SK-N-MC (cell line): ENCODE measurements at regions not wholly inside any gene's neighbourhood (a gene's known extent, or its start where the extent isn't known, plus 50 kb on each side); places are given as distances from the start of the nearest gene placed in this dataset.
A peak's percentile ranks its signal among the peaks of the same experiment; 100 is the strongest.

ENCODE experiments used
- DNase-seq: peaks from one replicate; pipeline ENCODE4 v3.0.0-alpha.2; 2011; ENCODE audit warnings: low read depth, low spot score
- H3K27ac ChIP-seq: fragments of 200-600 bp; sonication (generic); 2 replicates; pipeline ENCODE4 v1.5.1; 2016; ENCODE audit warnings: mixed run types
- H3K36me3 ChIP-seq: fragments of 200-600 bp; sonication (generic); 2 replicates; pipeline ENCODE4 v1.6.1; 2017; ENCODE audit warnings: antibody characterized with exemption, low read length, mixed read lengths; ENCODE audit not compliant: insufficient read depth
- H3K4me3 ChIP-seq: fragments of 200-600 bp; sonication (generic); 2 replicates; pipeline ENCODE4 v1.5.1; 2016
- H3K9ac ChIP-seq: fragments of 200-600 bp; sonication (generic); 2 replicates; pipeline ENCODE4 v1.8.0; 2017; ENCODE audit warnings: mixed run types, mixed read lengths; ENCODE audit not compliant: insufficient read length
- H3K9me3 ChIP-seq: fragments of 200-600 bp; sonication (generic); 2 replicates; pipeline ENCODE4 v1.6.1; 2017; ENCODE audit warnings: low read depth, mild to moderate bottlenecking, antibody characterized with exemption, low read length, moderate library complexity, mixed read lengths
- EZH2 ChIP-seq: fragments of 200-600 bp; sonication (generic); IDR thresholded peaks from one replicate; pipeline ENCODE4 v1.6.1; 2017; ENCODE audit warnings: antibody characterized with exemption
- FOXP2 ChIP-seq: optimal IDR thresholded peaks from 2 replicates; pipeline ENCODE3; 2011; ENCODE audit warnings: mild to moderate bottlenecking, moderate library complexity; ENCODE audit not compliant: insufficient read depth; ENCODE audit errors: extremely low read length, control extremely low read depth
- POLR2AphosphoS5 ChIP-seq: IDR thresholded peaks from 2 replicates; pipeline ENCODE4 v1.6.1; 2012; ENCODE audit warnings: mild to moderate bottlenecking, low read depth, low read length, borderline replicate concordance

DNA sequence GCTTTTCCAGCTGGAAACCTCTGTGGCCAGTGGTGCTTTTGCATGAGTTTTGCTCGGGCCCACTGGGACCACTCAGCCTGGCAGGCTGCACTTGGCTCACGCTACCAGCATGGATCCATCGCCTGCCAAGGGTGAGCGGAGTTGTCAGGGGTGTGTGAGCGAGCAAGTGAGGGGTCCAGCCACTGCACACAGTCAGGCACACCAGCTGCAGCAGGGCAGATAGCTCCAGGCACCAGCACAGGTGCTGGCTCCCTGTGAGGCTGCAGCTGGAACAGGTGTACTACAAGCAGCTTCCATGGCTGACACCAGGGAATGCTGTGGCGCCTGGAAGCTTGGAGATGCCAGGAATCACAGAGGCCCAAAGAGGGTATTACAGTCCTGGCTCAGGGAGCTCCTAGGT, 391.2 kb upstream of the SGCD start:
- TF ChIP-seq EZH2 (no peak), FOXP2 (no peak), POLR2AphosphoS5 (no peak)
- no peak overlapping the region for H3K4me3 ChIP-seq
- H3K36me3 ChIP-seq, result no peaks in the 10 kb centered on the region
- DNase-seq, result no peak
- no peaks in the 10 kb centered on the region for H3K9me3 ChIP-seq
- H3K27ac ChIP-seq, result no peak overlapping the region
- no peak overlapping the region for H3K9ac ChIP-seq

DNA sequence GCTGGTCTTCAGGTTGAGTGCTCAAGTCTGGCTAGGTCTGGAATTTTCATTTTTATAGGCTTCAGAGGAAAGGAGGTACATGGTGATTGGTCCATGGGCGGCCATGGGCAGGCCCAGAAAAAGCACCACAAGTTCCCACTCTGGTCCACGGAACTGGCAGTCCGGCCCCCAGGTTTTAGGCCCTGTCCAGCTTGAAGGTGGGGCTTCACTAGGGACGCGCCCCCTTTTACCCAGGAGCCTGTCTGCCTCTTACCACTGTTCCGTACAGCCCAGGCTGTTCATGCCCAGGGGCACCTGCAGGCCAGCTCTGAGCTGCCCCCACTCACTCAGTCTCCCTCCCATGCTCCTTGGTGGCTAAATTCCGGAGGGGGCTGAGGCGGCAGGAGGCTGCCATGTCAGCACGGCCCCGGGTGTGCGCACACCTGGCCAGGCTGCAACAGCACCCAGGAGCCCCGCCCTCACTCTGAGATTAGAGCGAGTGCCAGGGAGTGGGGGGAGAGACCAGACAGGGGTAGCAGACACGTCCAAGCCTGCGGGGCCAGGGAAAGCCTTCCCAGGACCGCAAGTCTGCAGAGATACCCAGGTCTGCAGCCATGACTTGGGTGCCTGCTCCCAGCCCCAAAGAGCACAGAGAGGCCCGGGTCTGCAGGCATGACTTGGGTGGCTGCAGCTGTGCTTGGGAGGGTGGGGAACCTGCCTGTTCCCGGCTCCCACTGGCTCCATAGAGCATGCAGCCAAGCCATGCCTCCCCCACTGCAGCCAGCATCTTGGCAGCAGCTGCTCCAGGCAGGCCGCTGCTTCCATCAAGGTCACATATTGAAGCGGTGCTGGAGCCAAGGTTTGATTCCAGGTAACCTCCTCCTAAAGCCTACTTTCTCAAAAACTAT, 390.2 kb upstream of the SGCD start:
- Histone ChIP-seq H3K27ac (no peak overlapping the region), H3K4me3 (no peak overlapping the region), H3K36me3 (no peaks in the 10 kb centered on the region), H3K9ac (no peak overlapping the region), H3K9me3 (no peaks in the 10 kb centered on the region)
- no peak for TF ChIP-seq POLR2AphosphoS5
- no peak for TF ChIP-seq FOXP2
- no peak for TF ChIP-seq EZH2
- DNase-seq, result no peak

DNA sequence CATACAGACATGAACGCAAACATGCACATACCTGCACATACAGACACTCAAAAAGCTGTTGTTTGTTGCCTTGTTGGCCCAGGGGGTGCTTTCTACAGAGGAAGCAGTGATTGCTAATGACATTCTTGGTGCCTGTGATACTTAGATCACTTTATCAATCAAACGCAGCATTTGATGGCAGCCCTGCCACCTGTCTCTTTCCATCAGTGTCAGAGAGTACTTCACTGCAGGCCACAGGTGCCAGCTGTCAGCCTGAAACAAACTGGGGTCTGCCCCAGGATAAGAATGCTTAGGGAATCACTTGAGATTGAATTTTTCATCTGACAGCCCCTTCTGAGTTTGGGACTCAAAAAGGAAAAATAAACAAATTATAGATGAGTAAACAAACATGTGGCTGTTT, 388.9 kb upstream of the SGCD start:
- DNase-seq, result no peak
- Histone ChIP-seq H3K9me3 (no peaks in the 10 kb centered on the region), H3K27ac (no peak overlapping the region), H3K36me3 (no peaks in the 10 kb centered on the region), H3K4me3 (no peak overlapping the region), H3K9ac (no peak overlapping the region)
- TF ChIP-seq POLR2AphosphoS5 (no peak), FOXP2 (no peak), EZH2 (no peak)

DNA sequence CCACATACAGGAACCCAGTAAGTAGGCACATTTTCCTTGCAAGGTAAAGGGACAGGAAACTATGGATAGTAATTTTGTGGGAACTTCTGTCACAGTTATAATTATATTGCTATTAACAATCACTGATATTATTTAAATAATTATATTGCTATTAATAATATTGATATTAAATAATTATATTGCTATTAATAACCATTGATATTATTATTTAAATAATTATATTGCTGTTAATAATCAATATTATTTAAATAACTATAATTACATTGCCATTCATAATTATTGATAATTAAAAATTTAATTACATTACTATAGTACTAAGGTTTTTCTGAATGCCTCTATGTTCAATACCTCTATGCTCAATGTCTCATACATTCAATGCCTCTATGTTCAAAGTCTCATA, 385.6 kb upstream of the SGCD start:
- Histone ChIP-seq H3K4me3 (no peak overlapping the region), H3K36me3 (no peaks in the 10 kb centered on the region), H3K9me3 (no peaks in the 10 kb centered on the region), H3K27ac (no peak overlapping the region), H3K9ac (no peak overlapping the region)
- no peak for TF ChIP-seq POLR2AphosphoS5
- TF ChIP-seq FOXP2, result no peak
- no peak for TF ChIP-seq EZH2
- DNase-seq, result no peak

DNA sequence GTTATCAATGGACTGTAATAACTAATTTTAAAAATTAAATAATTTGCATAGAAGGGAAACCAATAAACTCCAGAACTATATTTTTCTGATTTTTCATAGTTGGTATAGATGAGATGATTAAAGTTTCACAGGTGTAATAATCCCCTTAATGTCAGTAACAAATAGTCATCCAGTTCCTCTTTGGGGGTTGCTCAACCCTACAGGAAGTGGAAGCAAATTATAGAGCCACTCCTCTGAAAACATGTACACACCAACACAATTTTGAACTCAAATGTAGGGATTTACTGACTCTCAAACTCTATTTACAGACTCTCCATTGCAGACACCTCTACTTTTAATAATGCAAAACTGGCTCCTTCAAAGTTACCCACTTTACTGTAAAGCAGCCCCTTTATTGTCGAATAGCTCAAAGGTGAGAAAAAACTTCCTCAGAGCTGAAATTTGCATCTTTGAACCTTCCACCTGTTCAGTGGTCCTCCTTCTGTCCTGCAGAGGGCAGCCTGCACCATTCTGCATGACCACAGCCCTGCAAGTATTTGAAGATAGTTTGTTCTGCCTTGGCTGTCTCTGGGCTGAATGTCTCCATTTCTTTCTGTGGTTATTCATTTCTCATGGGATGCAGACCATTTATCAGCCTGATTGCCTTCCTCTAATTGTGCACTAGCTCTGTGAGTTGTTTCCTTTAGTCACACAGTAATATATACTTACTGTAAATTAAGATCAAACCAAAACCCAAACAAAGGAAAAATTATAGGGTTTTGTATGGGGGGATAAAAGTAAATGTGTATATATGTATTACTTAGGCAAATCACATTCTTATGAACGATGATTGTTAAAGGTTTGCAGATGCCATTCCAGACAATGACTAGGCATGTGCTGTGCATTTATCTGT, 383.2 kb upstream of the SGCD start:
- Histone ChIP-seq H3K27ac (no peak overlapping the region), H3K9me3 (no peaks in the 10 kb centered on the region), H3K4me3 (no peak overlapping the region), H3K9ac (no peak overlapping the region), H3K36me3 (no peaks in the 10 kb centered on the region)
- DNase-seq, result no peak
- no peak for TF ChIP-seq FOXP2
- no peak for TF ChIP-seq EZH2
- TF ChIP-seq POLR2AphosphoS5, result no peak

DNA sequence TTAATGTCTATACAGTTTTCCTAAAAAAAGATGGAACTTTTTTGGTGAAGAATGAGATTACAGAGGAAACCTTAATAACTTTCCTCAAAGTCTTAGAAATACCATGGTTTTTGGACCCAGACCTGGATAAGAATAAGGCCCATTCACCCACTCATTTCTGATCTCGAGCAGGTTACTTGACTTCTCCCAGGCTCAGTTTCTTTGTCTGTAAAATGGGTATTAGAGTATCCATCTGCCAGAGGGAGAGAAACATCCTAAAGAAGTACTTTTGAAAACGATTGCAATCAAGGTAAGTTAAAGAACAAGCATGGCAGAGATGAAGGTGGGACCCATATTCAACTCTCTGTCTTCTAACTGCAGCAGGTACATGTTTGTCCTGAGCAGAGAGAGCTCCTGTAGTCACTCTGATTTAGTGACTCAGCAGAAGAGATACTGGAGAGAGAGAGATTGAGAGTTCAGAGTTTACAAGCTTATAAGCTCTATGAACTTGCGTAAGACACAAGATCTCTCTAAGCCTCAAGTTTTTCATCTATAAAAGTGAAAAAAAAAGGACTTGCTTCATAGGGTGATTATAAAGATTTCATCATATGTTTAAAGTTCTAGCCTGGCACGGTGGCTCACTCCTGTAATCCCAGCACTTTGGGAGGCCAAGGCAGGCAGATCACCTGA, 379.4 kb upstream of the SGCD start:
- no peaks in the 10 kb centered on the region for H3K9me3 ChIP-seq
- H3K9ac ChIP-seq, result no peak overlapping the region
- H3K27ac ChIP-seq, result no peak overlapping the region
- no peak overlapping the region for H3K4me3 ChIP-seq
- TF ChIP-seq EZH2 (no peak), FOXP2 (no peak), POLR2AphosphoS5 (no peak)
- no peaks in the 10 kb centered on the region for H3K36me3 ChIP-seq
- DNase-seq, result no peak

DNA sequence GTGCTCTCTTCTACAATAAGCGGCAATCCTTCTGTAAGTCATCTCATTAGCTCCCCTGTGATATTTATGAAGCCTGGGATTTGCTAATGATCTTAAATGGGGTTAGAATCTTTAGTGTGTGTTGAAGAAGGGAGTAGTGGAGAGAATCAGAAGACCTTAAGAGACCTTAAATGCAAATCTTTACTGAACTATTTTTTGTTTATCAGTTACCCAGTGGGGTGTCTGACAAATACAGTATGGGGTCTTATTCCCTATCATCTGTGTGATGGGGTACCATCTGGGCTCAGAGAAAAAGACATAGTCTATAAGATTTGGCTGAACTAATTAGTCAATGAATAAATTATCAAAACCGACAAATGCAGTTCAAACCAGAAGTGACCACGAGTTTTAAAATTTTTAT, 378.4 kb upstream of the SGCD start:
- no peak overlapping the region for H3K27ac ChIP-seq
- no peak overlapping the region for H3K4me3 ChIP-seq
- no peak overlapping the region for H3K9ac ChIP-seq
- no peak for DNase-seq
- H3K9me3 ChIP-seq, result no peaks in the 10 kb centered on the region
- H3K36me3 ChIP-seq, result no peaks in the 10 kb centered on the region
- TF ChIP-seq FOXP2, result no peak

DNA sequence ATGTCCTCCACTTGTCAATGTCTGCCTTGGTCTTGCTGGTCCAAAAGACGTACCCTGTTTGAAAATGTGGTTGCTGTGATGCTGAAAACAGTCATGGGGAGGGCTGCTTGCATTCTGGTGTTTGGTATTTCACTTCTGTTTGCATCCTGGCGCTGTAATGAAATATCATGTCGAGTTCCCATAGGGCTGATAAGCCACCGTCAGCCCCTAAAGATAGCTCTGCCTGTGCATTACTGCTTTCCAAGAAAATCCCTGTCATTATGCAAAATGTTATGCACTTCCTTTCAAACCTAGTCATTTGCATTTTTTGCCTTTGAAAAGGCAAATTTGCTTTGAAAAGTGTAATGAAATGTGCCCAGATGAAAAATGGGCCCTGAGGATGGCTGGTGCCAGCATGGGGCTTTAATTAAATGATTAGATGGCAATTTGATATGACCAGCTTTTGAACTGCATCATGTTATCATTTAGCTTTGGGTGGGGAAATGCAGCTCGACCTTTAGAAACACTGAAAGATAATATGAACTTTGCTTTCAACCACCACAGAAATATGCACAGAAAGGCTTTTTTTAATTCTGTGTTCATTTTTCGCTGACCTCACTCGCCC, 374.4 kb upstream of the SGCD start:
- TF ChIP-seq EZH2 (no peak), FOXP2 (no peak), POLR2AphosphoS5 (no peak)
- H3K36me3 ChIP-seq, result no peaks in the 10 kb centered on the region
- no peak overlapping the region for H3K9ac ChIP-seq
- H3K27ac ChIP-seq, result no peak overlapping the region
- no peaks in the 10 kb centered on the region for H3K9me3 ChIP-seq
- no peak overlapping the region for H3K4me3 ChIP-seq
- peak; percentile 6 for DNase-seq
